ENCODE measurements at regions not wholly inside any gene's neighbourhood (a gene's known extent, or its start where the extent isn't known, plus 50 kb on each side); places are given as distances from the start of the nearest gene placed in this dataset.

- no peaks in the 10 kb centered on the region for H3K9me3 ChIP-seq (ENCODE audit: control insufficient read depth, low read depth, low read length)
- TF ChIP-seq EZH2 (IDR thresholded peaks at IDR 0.05; ENCODE audit: low read length) (no peak), CTCF (optimal IDR thresholded peaks at IDR 0.05 in 1 of 3, IDR thresholded peaks at IDR 0.05 in 1 of 3, conservative IDR thresholded peaks at IDR 0.05 in 1 of 3; ENCODE audit: extremely low read depth in 1 of 3, insufficient read depth in 2 of 3, low read length in 3 of 3) (no peak)
- H2AFZ ChIP-seq (ENCODE audit: control insufficient read depth, low read length), result no peak overlapping the region
- no peaks in the 10 kb centered on the region for H4K20me1 ChIP-seq (ENCODE audit: control insufficient read depth, extremely low read depth, insufficient read depth, low read length)
- no peak overlapping the region for H3K4me2 ChIP-seq (ENCODE audit: control insufficient read depth, extremely low read depth, insufficient read depth, low read depth, low read length)
- FAIRE-seq, result no peak
- H3K9me1 ChIP-seq (ENCODE audit: control insufficient read depth, extremely low read depth, insufficient read depth, low read length), result no peaks in the 10 kb centered on the region
- no peaks in the 10 kb centered on the region for H3K79me2 ChIP-seq (ENCODE audit: control insufficient read depth, insufficient read depth, low read length)
- no peak overlapping the region for H3K9ac ChIP-seq (ENCODE audit: control insufficient read depth, extremely low read depth, insufficient read depth, low read length)
- no peaks in the 10 kb centered on the region for H3K27me3 ChIP-seq (ENCODE audit: control insufficient read depth, extremely low read depth, insufficient read depth, low read length)
- dilution Hi-C loops (cut with MboI; ENCODE audit: extremely low pct_ligation_motif_present, low sequenced_read_pairs), result no loop called here
- no peak for DNase-seq (ENCODE audit: low read depth, low spot score)
- no peak overlapping the region for H3K27ac ChIP-seq (ENCODE audit: control insufficient read depth, insufficient read depth, low read length)
- H3K4me3 ChIP-seq (ENCODE audit: control insufficient read depth in 2 of 3, extremely low read depth in 1 of 3, insufficient read depth in 2 of 3, low read depth in 1 of 3, low read length in 3 of 3), result no peak overlapping the region
- no peaks in the 10 kb centered on the region for H3K36me3 ChIP-seq (ENCODE audit: control insufficient read depth in 2 of 2, extremely low read depth in 1 of 2, insufficient read depth in 2 of 2, low read length in 2 of 2)
- no peaks in the 10 kb centered on the region for H3K4me1 ChIP-seq (ENCODE audit: control insufficient read depth, extremely low read depth, insufficient read depth, low read length)
Measured at GRCh38 chr3:148005456-148005855, 596.3 kb downstream of the ZIC1 start.

GRCh38 chr3:148006508-148006907 lies 597.3 kb downstream of the ZIC1 start:
- Histone ChIP-seq H3K9me3 (ENCODE audit: control insufficient read depth, low read depth, low read length) (no peaks in the 10 kb centered on the region), H3K4me2 (ENCODE audit: control insufficient read depth, extremely low read depth, insufficient read depth, low read depth, low read length) (no peak overlapping the region), H3K36me3 (ENCODE audit: control insufficient read depth in 2 of 2, extremely low read depth in 1 of 2, insufficient read depth in 2 of 2, low read length in 2 of 2) (no peaks in the 10 kb centered on the region), H3K9ac (ENCODE audit: control insufficient read depth, extremely low read depth, insufficient read depth, low read length) (no peak overlapping the region), H3K4me3 (ENCODE audit: control insufficient read depth in 2 of 3, extremely low read depth in 1 of 3, insufficient read depth in 2 of 3, low read depth in 1 of 3, low read length in 3 of 3) (no peak overlapping the region), H3K4me1 (ENCODE audit: control insufficient read depth, extremely low read depth, insufficient read depth, low read length) (no peaks in the 10 kb centered on the region), H3K79me2 (ENCODE audit: control insufficient read depth, insufficient read depth, low read length) (no peaks in the 10 kb centered on the region), H2AFZ (ENCODE audit: control insufficient read depth, low read length) (no peak overlapping the region), H4K20me1 (ENCODE audit: control insufficient read depth, extremely low read depth, insufficient read depth, low read length) (no peaks in the 10 kb centered on the region), H3K9me1 (ENCODE audit: control insufficient read depth, extremely low read depth, insufficient read depth, low read length) (no peaks in the 10 kb centered on the region), H3K27ac (ENCODE audit: control insufficient read depth, insufficient read depth, low read length) (no peak overlapping the region), H3K27me3 (ENCODE audit: control insufficient read depth, extremely low read depth, insufficient read depth, low read length) (no peaks in the 10 kb centered on the region)
- dilution Hi-C loops (cut with MboI; ENCODE audit: extremely low pct_ligation_motif_present, low sequenced_read_pairs), result no loop called here
- DNase-seq (ENCODE audit: low read depth, low spot score) (no peak), FAIRE-seq (no peak)
- no peak for TF ChIP-seq CTCF (optimal IDR thresholded peaks at IDR 0.05 in 1 of 3, IDR thresholded peaks at IDR 0.05 in 1 of 3, conservative IDR thresholded peaks at IDR 0.05 in 1 of 3; ENCODE audit: extremely low read depth in 1 of 3, insufficient read depth in 2 of 3, low read length in 3 of 3)
- TF ChIP-seq EZH2 (IDR thresholded peaks at IDR 0.05; ENCODE audit: low read length), result no peak

Data from keratinocyte (primary cell).